NCI-H82 (cell line): ENCODE measurements at regions not wholly inside any gene's neighbourhood (a gene's known extent, or its start where the extent isn't known, plus 50 kb on each side); places are given as distances from the start of the nearest gene placed in this dataset.

Source experiments
- DNase-seq: peaks from one replicate; lab custom pipeline; 2025; lab: John Stamatoyannopoulos, UW

DNA sequence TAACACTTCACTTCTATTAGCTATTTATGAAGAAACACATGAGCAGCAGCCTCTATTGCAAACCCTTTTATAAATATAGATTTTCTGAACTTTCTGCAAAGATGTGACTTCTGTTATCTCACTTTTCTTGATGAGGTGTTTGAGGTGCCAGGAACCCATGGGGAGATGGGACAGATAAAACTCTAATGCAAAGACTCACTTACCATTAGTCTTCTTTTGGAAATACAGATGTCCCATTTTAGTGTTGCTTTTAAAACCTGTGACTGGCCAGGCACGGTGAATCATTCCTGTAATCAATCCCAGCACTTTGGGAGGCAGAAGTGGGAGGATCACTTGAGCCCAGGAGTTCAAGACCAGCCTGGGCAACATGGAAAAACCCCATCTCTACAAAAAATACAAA lies 171.3 kb upstream of the GAS1 start:
- no peak for DNase-seq

DNA sequence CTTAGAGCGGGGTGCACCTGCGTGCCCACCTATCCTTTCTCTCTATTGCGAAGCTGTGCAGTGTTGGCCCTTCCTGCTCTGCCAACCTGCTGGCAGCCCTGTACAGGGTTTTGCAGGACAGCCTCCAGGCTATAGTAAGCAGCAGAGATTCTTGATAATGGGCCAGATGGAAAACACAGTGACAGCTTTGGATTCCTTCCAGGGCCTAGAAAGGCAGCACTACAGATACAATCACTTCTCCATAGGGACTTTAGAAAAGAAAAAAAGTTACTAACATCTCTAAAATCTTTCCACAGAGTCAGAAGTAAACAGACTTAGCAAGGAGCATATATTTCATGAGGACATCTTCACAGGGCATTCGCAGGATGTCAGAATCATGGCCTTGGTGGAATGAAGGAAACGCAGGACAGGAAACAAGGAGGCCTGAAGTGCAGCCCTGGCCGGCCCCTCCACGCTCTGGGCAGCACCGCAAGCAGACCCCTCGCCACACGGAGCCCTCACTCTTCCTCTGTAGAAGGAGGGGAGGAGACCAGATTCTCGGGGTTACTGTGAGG lies 172.1 kb upstream of the GAS1 start:
- no peak for DNase-seq

DNA sequence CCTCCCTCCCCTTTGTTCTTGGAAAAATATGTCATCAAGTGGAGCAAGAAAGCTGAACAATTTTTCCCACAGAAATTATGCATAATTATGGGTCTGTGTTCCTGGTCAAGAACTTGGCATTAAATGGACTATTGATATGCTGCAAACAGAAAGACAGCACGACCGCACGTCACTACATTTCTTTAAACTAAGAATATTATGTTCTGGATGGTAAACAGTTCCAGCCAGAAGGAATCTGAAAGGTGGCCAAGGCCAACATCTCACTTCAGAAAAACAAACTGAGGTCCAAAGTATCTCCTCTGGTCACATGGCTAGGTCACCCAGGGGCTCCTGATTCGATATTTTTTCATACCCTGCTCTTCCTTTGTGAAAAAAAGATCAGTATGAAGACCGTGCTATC lies 173.3 kb upstream of the GAS1 start:
- DNase-seq: no peak

DNA sequence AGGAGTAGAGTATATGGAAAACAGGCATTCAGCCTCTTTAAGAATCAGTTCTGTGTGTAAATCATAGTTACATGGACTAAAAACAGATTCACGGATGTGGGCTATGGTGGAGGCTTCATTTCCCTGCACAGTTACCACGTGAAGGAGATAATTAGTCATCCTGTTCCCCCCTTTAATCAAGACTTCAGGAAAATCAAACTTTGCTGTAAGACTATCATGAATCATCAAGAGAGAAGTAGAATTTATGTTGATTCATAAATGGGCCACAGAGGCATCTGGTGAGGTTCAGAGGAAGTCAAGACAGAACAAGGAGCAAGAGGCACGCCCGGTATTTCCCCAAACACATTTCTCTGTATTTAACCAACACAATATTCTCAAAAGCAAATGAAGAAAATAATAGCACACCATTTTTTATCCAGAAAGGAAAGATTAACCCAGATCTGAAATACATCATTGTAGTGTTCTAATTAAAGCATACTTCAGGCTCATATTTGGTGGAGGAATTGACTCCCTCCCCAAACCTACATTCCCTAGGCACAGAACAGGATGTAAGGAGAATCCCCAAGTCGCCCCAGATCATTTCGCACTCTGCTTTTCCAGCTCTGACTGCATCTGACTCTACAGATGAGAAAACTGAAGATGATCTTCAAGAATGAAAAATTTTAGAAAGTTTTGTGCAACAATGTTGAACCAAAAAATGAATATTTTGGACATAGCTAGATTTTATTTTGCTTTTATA lies 175.8 kb upstream of the GAS1 start:
- DNase-seq: no peak

DNA sequence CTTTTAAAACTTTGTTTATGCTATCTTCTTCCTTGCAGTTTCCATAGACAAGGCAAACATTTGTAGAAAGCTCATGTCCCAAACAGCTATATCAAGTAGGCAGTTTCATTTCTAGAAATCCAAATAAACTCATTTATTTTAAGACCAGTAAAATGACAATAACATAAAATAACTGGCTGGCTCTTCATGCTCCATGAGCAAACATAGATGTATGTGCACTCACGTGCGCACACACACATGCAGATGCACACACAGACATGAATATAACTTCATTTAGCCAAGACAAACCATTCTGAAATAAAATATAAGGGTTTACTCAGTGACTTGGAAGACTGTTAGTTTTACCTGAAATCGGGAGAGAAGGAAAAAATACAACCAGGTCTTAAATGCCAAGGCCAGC lies 176.5 kb upstream of the GAS1 start:
- DNase-seq: no peak

DNA sequence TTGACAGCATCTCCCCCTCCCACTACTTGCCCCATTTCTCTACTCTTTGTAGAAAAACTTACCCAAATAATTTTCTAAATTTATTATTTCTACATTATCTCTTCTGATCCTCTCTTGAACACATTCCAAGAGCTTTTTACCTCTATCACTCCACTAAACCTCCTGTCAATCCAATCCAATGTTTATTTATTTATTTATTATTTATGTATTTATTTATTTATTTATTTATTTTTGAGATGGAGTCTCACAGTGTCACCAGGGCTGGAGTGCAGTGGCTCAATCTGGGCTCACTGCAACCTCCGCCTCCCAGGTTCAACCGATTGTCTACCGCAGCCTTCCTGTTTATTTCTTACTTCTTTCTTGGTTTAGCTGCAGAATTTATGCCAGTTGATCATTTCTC lies 178.5 kb upstream of the GAS1 start:
- DNase-seq: no peak

DNA sequence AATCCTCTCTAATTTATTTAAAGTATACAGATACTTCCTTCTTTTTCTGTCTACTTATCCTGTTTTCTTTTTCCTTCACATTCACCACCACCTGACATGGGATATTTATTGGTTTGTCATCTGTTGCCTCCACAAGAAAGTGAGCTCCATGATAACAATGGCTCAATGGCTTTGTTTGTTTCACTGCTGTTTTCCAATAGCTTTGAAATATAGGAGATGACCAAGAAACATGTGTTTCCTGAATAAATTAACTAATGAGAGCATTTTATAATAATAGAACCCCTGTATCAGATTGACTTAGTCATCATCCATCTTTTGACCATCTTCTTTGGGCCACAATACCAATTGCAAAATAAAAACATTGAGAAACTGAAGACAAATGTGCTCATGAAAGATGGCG lies 180.2 kb upstream of the GAS1 start:
- no peak for DNase-seq

DNA sequence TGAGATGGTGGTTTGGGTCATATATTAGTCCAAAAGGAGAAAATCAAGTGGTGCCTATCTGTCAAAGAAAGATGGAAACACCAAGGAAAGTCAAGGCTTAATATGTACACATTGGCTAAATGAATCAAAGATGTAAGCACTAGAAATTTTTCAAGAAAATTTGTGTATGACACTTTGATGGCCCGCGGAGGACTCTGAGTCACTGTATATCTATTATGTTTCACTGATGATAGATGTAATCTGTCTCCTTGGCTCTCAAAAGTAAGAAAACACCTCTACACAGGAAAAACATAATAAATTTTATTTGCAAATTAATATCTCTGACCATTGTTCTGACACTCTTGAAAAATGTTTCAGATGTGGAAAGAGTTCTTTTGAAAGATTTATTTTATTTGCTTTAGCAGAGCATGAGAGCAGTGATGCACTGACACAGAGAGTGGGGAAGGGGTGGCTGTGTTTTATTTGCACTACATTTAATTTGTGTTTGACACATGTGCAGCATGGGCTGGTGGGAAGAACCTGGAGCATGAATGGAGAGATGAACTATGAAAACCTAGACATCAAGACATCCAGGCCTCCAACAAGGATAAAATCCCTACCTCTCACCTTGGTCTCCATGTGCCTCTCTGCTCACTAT lies 180.8 kb upstream of the GAS1 start:
- DNase-seq: no peak

DNA sequence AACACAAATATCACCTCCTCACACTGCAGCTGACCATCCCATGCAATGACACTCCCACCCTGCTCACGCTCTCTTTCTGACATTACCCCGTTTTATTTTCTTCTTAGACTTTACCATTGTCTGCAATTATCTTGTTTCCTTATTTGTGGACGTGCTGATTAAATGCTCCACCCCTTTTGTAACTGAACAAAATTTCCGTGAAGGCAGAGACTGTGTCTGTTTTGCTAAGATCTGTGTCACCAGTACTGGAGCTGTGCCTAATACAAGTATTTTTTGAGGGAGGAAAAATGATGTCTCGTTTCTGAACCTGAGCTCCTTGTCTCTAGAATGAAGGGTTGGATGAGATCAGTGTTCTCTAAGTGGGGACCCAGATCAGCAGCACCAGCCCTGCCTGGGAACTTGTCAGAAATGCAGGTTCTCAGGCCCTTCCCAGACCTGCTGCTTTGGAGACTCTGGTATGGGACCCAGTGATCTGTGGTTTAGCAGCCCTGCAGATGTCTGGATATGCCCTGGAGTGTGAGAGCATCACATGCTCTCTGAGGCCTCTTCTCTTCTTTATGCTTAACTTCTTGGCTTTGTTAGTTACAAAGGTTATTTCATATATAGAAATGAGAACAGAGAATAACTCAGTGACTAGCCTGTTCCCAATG lies 181.7 kb upstream of the GAS1 start:
- no peak for DNase-seq

DNA sequence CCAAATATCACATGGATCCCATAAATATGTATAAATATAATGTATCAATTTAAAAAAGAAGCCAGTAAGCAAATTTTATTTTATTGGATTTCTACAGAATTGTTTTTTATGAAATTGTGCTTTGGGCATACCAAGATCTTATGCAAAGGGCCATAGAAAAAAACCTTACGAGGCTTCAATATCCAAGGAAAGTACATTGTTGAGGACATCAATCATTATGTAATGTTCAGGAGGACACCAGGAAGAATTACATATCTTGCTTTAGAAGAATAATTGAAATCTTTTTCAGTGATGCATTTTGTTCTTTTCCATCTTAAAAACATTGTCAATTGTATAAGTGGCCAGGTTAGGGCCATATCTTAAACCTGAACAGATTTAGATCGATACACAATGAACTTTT lies 187.8 kb upstream of the GAS1 start:
- no peak for DNase-seq

DNA sequence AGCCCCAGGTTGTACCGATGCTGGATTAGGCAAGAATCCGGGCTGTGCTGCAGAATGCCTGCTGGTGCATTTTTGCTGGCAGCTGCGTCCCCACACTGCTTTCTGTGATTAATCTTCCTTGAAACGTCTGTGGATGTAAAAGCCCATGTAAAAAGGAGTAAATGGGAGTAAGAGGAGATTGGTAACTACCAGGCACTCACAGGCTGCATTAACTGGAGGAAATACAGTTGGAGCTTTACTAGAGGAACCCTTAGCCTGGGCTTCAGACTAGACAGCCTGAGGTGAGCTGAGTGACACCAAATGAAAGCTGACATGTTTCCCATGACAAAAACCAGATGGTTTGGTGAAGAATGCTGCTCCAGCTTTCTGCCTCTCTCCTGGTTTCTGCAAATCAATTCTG lies 190.4 kb upstream of the GAS1 start:
- peak; percentile 1 for DNase-seq

DNA sequence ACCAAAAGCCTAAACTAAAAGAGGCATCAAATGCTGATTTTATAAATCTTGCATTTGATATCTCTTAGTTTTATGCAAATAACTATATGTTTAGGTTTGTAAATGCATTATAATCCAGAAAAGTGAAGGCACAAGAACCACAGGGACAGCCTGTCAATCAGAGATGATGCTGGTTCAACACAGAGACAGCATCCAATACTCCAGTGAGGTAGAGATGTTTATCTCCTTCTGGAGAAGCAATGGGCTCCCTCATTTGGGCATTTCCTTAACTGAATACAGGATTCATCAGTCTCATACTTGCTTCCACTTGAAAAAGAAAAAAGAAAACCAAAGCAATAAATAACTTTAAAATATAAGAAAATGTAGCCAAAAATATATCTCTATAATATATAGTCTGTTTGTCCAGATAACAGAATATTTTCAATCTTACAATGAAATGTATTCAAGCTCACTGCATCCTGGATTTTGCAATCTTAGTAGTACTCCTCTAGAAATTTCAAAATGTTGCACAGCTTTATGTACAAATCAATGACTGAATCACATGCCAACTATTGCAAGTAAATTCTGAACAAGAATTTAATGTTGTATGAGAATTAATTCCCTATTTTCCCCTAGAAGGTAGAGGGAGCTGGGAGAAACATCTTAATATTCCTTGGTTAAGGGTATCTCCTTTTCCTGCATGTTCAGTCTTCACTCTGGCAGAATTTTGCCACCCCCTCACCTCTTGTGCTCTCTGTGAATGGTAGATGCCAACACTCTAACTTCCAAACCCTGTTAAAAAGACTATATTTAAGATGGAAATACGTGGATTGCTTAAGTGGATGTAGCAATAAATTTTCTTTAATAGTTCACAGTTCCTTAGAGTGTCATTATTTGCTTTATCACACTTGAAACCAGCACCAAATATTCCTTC lies 191.1 kb upstream of the GAS1 start:
- DNase-seq: no peak

DNA sequence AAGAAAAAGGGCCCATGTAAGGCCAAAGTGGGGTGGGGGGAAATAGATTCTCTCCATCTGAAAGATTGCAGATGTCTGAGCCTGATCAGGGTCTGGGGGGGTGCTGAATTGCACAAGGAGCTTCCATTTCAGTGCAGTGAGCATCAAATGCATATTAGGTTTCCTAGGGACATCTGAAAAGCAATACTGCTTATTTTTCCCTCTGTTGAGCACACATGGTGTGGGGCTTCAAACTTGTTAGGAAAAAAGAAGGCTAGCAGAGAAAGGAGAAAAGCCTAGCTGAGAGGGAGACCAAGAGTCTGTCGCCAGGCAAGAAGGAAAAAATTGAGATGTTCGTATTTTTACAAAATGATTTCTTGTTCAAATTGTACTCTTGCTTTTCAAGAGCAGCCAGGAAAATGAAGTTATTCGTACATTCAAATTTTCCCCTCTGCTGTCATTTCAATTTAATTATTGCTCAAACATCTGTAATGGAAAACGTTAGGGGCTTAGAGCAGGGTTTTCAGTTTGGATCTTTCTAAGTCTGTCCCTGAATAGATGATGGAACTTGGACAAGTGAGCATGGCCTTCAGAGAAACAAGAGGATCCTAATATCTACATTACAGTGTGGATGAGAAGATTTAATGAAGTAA lies 191.9 kb upstream of the GAS1 start:
- DNase-seq: no peak

DNA sequence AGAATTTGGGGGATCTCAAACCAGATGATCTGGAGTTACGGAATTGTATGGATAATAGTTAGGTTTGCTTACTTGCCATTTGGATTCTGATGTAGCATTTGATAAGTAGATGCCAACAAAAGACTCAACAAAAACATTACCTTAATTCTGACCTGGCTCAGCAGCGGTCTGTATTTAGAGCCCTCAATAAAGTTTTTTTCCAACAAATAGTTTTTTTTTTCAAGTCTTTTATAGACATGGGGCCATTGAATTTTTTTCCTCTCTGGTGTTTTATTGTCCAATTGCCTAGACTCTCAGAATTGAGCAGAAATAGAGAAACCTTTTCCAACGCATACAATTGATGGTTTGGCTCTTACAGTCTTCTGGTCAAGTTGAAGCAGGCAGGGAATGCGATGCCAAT lies 192.8 kb upstream of the GAS1 start:
- no peak for DNase-seq

DNA sequence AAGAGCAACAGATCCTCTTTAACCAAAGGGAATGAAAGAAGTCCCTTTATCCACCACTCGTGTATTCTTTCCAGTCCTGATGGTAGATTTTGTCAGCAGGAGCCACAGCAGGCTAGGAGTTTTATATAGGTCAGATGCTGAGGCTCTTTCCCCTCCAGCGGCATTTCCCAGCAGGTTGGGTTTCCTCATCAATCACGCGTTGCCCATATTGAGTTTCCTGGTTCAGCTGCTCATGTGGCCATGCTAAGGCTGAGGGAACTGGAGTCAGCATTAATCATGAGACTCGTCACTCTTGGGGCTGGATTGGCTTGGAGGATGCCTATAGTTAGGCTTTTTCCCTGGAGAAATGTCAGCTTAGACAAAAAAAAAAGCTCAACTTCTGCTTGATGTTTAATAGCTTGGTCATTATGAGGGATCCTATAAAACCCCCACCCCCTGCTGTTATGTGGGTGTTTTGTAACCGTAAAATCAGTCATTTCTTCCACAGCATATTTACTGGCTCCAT lies 193.4 kb upstream of the GAS1 start:
- DNase-seq: no peak

DNA sequence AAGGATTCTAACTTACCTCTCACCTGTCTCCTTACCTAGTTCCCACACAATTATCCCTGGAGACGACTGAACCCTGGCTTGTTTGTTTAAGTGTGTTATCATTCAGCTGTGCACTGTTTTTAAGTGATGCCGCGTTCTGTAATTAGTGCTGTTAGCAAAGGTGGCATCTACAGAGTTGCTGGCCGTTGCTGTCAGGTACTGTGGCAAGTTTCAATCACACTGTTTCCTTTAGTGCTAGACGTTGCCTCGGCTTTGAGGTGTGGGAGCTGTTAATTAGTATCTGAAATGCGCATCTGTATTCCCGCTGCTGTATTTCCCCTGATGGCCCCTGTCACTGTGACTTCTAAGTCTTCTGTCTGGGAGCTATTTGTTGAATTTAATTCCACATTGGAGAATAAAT lies 193.8 kb upstream of the GAS1 start:
- no peak for DNase-seq

DNA sequence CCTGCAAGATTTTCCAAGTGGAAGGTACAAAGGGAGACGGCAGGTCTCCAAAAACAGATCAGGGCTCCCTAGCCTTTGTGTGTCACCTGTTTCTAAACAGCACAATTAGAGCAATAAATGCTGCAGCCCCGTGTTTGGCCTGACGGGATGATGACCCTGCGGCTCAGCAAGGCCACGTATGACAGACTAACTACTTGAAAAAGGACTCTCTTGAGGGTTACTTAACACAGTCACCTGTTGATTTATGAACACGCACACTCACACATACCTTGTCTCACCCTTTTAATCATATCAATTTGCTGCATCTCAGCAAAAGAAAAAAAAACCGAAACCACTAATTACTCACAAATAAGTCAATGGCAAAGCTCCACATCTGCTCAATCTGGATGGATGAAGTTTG lies 199.6 kb upstream of the GAS1 start:
- no peak for DNase-seq

DNA sequence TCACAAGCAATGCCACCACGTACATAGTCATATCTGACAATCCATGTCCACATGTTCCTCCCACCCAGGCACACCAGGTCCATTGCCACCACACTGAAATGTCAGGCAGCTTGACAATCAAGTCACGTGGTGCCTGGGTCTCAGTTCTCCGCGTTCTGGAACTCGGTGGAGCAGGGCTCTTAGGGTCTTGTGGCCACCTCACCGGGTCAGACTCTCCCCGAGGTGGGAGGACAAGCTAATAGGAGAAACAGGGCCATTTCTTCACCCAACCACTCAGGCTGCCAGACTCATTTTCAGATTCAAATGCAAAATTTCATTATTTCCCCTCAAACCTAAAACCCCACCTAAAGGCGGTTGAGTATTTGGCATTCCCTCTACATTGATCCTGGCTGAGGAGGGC lies 200.5 kb upstream of the GAS1 start:
- DNase-seq: no peak

DNA sequence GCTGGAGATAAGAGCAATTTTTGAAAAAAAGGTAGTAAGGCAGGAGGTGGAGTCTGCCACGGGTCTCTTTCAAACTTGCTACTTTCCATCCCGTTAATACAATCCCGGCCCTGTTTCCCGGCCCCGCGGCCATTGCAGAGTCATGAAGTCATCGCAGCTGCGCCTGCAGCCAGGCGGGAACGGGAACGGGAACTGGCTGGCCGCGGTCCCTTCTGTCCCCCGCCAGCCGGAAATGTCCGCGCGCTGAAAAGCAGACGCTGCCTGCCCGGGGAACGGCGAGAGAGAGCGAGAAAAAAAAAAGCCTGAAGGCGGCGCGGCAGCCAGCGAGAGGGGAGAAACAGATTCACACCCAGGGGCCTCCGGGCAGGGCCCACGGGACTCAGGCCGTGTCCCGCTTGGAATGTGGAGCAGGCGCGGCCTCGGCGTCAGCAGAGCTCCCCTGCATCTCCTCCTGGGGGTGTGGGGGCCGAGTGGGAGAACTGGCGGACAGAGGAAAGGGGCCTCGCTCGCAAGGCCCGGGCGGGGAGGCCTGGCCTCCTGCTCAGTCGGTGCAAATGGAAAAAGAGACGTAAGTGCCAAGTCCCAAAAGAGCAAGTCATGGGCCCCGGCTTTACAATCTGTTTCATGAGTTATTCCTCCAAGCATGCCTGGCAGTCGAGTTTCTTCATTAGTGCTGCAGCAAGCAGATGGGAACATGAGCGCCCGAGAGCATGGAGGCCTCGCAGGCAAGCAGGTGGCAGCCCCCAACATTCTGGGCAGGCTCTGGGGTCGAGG lies 201.2 kb upstream of the GAS1 start:
- DNase-seq: peak; percentile 12

DNA sequence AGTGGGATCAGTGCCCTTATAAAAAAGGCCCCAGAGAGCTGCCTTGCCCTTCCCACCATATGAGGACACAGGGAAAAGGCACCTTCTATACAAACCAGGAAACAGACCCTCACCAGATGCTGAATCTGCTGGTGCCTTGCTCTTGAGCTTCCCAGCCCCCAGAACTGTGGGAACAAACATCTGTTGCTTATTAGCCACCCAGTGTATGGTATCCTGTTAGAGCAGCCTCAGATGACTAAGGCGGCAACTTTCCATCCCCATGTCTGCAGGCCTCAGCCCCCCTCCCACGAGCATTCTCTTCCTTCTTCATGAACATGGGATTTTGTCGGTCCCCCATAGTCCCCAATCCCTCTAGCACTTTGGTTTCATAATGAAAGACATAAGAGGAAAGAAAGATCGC lies 202.5 kb upstream of the GAS1 start:
- DNase-seq: no peak

DNA sequence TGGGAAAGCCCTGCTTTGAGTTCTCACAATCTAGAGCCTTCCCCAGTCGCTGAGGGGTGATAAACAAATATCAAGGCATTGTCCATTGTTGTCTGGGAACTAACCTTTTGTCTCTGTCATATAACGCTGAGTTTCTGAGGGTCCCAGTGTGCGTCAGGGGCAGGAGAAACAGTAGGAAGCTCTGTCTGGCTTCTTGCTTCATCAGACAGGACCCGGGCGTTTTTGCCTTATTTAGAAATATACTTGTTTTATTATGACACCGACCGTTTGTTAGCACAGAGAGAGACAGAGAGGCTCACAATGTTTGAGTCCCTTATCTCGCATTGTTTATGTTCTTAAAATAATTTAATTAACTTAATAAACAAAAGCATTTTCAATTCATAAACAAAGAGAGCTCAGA lies 204.9 kb upstream of the GAS1 start:
- no peak for DNase-seq
